OCI-LY3 (cell line): ENCODE measurements at regions not wholly inside any gene's neighbourhood (a gene's known extent, or its start where the extent isn't known, plus 50 kb on each side); places are given as distances from the start of the nearest gene placed in this dataset.

ENCODE experiments used
- H2AFZ ChIP-seq: fragments of 200-600, 300-600 bp; shearing (Covaris generic); 2 replicates; pipeline ENCODE4 v1.6.0; 2014; ENCODE audit warnings: antibody characterized with exemption, low read depth, low read length
- H3K27ac ChIP-seq: fragments of 200-600, 300-600 bp; sonication (generic); 2 replicates; pipeline ENCODE4 v1.5.1; 2014; ENCODE audit warnings: mild to moderate bottlenecking, low read length, moderate library complexity, mixed read lengths
- H3K27me3 ChIP-seq: fragments of 200-600, 300-600 bp; sonication (generic); 2 replicates; pipeline ENCODE4 v1.6.1; 2014; ENCODE audit warnings: low read depth, low read length, mixed read lengths
- H3K36me3 ChIP-seq: fragments of 200-600, 300-600 bp; sonication (generic); replicated peaks from 2 replicates; pipeline ENCODE3; 2014; ENCODE audit warnings: low read depth, low read length, mixed read lengths
- H3K4me1 ChIP-seq: fragments of 300-600, 200-600 bp; sonication (generic); 2 replicates; pipeline ENCODE4 v1.6.1; 2014; ENCODE audit warnings: low read length, mixed read lengths
- H3K4me2 ChIP-seq: fragments of 200-600, 300-600 bp; sonication (generic); 2 replicates; pipeline ENCODE4 v1.6.1; 2014; ENCODE audit warnings: low read length, mixed read lengths
- H3K4me3 ChIP-seq: fragments of 300-600, 200-600 bp; sonication (generic); 2 replicates; pipeline ENCODE4 v1.5.1; 2014; ENCODE audit warnings: antibody characterized with exemption, mild to moderate bottlenecking, low read length, moderate library complexity
- H3K79me2 ChIP-seq: fragments of 300-600, 200-600 bp; shearing (Covaris generic); 2 replicates; pipeline ENCODE4 v1.6.1; 2014; ENCODE audit warnings: mild to moderate bottlenecking, low read length, mixed read lengths
- H3K9ac ChIP-seq: fragments of 300-600, 200-600 bp; shearing (Covaris generic); 2 replicates; pipeline ENCODE4 v1.6.0; 2014; ENCODE audit warnings: mild to moderate bottlenecking, low read length, moderate library complexity
- H3K9me3 ChIP-seq: fragments of 200-600, 300-600 bp; shearing (Covaris generic); 2 replicates; pipeline ENCODE4 v1.6.1; 2014; ENCODE audit warnings: low read length, mixed read lengths; ENCODE audit not compliant: insufficient read depth
- H4K20me1 ChIP-seq: fragments of 200-600, 300-600 bp; sonication (generic); 2 replicates; pipeline ENCODE4 v1.6.1; 2016; ENCODE audit warnings: low read length, mixed read lengths; ENCODE audit not compliant: insufficient read depth
- CTCF ChIP-seq: fragments of 200-600, 300-600 bp; sonication (generic); IDR thresholded peaks from 2 replicates; pipeline ENCODE4 v1.5.1; 2014; ENCODE audit warnings: antibody characterized with exemption, low read length, low read depth
- EZH2phosphoT487 ChIP-seq: fragments of 200-600 bp; shearing (Covaris generic); IDR thresholded peaks from 2 replicates; pipeline ENCODE4 v1.6.1; 2018; ENCODE audit warnings: antibody characterized with exemption, mixed run types, low read depth

- H3K79me2 ChIP-seq, result no peaks in the 10 kb centered on the region
Measured at GRCh38 chr3:17941766-17942165, 199.3 kb upstream of the TBC1D5 start.

GRCh38 chr3:17941152-17941551 lies 198.7 kb upstream of the TBC1D5 start:
- Histone ChIP-seq H3K27me3 (peaks cover 23% of the 10 kb centered on the region), H4K20me1 (no peaks in the 10 kb centered on the region), H3K27ac (no peak overlapping the region), H3K36me3 (no peaks in the 10 kb centered on the region), H3K79me2 (no peaks in the 10 kb centered on the region), H2AFZ (no peak overlapping the region), H3K4me1 (peaks cover 12% of the 10 kb centered on the region), H3K4me3 (no peak overlapping the region), H3K4me2 (no peak overlapping the region), H3K9me3 (no peaks in the 10 kb centered on the region), H3K9ac (no peak overlapping the region)
- TF ChIP-seq EZH2phosphoT487 (no peak), CTCF (no peak)

More at GRCh38 chr3:17941766-17942165, 199.3 kb upstream of the TBC1D5 start:
- H3K4me3 ChIP-seq, result no peak overlapping the region
- no peaks in the 10 kb centered on the region for H3K9me3 ChIP-seq
- H3K27ac ChIP-seq, result no peak overlapping the region
- H3K4me1 ChIP-seq, result peaks cover 5% of the 10 kb centered on the region
- no peak overlapping the region for H3K4me2 ChIP-seq
- no peaks in the 10 kb centered on the region for H3K36me3 ChIP-seq
- H3K9ac ChIP-seq, result no peak overlapping the region
- H3K27me3 ChIP-seq, result peaks cover 19% of the 10 kb centered on the region
- TF ChIP-seq CTCF, result no peak
- TF ChIP-seq EZH2phosphoT487, result no peak
- no peaks in the 10 kb centered on the region for H4K20me1 ChIP-seq
- no peak overlapping the region for H2AFZ ChIP-seq

GRCh38 chr3:17939157-17939556 lies 196.7 kb upstream of the TBC1D5 start:
- H3K79me2 ChIP-seq, result no peaks in the 10 kb centered on the region
- H3K4me3 ChIP-seq, result no peak overlapping the region
- peaks cover 35% of the 10 kb centered on the region for H3K27me3 ChIP-seq
- H4K20me1 ChIP-seq, result no peaks in the 10 kb centered on the region
- no peaks in the 10 kb centered on the region for H3K36me3 ChIP-seq
- TF ChIP-seq EZH2phosphoT487 (no peak), CTCF (no peak)
- no peak overlapping the region for H2AFZ ChIP-seq
- no peak overlapping the region for H3K27ac ChIP-seq
- H3K9ac ChIP-seq, result no peak overlapping the region
- no peak overlapping the region for H3K4me2 ChIP-seq
- H3K9me3 ChIP-seq, result no peaks in the 10 kb centered on the region
- H3K4me1 ChIP-seq, result peaks cover 22% of the 10 kb centered on the region

- H3K4me2 ChIP-seq, result no peak overlapping the region
- no peak overlapping the region for H3K9ac ChIP-seq
- H4K20me1 ChIP-seq, result no peaks in the 10 kb centered on the region
- H2AFZ ChIP-seq, result no peak overlapping the region
- H3K79me2 ChIP-seq, result no peaks in the 10 kb centered on the region
- peaks cover 22% of the 10 kb centered on the region for H3K4me1 ChIP-seq
- TF ChIP-seq EZH2phosphoT487 (no peak), CTCF (no peak)
- H3K9me3 ChIP-seq, result no peaks in the 10 kb centered on the region
- no peak overlapping the region for H3K4me3 ChIP-seq
- H3K36me3 ChIP-seq, result no peaks in the 10 kb centered on the region
- H3K27ac ChIP-seq, result no peak overlapping the region
- H3K27me3 ChIP-seq, result peaks cover 44% of the 10 kb centered on the region
Measured at GRCh38 chr3:17938313-17938712, 195.9 kb upstream of the TBC1D5 start.
